Suprapubic skin (tissue), 4 donors: ENCODE measurements at regions not wholly inside any gene's neighbourhood (a gene's known extent, or its start where the extent isn't known, plus 50 kb on each side); places are given as distances from the start of the nearest gene placed in this dataset.

ENCODE experiments used
- DNase-seq, 2 donors: peaks; one replicate each; pipeline ENCODE4 v3.0.0-alpha.2; 2019; ENCODE audit warnings: low spot score in 2 of 2
- H3K27ac ChIP-seq: fragments of 200-600 bp; sonication (generic); one replicate; pipeline ENCODE4 v1.5.1; 2019
- H3K27me3 ChIP-seq: fragments of 200-600 bp; sonication (generic); one replicate; pipeline ENCODE4 v1.5.1; 2019
- H3K36me3 ChIP-seq: fragments of 200-600 bp; sonication (generic); one replicate; pipeline ENCODE4 v1.5.1; 2019
- H3K4me1 ChIP-seq: fragments of 200-600 bp; sonication (generic); one replicate; pipeline ENCODE4 v1.5.1; 2019
- H3K4me3 ChIP-seq: fragments of 200-600 bp; sonication (generic); one replicate; pipeline ENCODE4 v1.5.1; 2019; ENCODE audit warnings: mild to moderate bottlenecking
- H3K9me3 ChIP-seq: fragments of 200-600 bp; sonication (generic); one replicate; pipeline ENCODE4 v1.5.1; 2019
- EP300 ChIP-seq: sonication (generic); formaldehyde crosslinking; IDR thresholded peaks from one replicate; pipeline ENCODE4 v1.6.1; 2017; ENCODE audit warnings: antibody characterized with exemption
- POLR2A ChIP-seq, 2 donors: fragments of 450-650 bp; IDR thresholded peaks; one replicate each; pipeline ENCODE4 v1.6.1; 2017; ENCODE audit warnings: antibody characterized with exemption in 2 of 2, mild to moderate bottlenecking in 2 of 2, moderate library complexity in 2 of 2
- POLR2AphosphoS5 ChIP-seq, 3 donors: sonication (generic); formaldehyde crosslinking; IDR thresholded peaks; one replicate each; pipeline ENCODE4 v1.6.1; 2017; ENCODE audit warnings: antibody characterized with exemption in 3 of 3
- WGBS: methylation state at CpG from one replicate; pipeline ENCODE4 v1.1.5; 2018; 5-methylcytosine and 5-hydroxymethylcytosine counted together
- TF ChIP-seq, protein P1 (sequence below), 2 donors: fragments of 200-600 bp in 1 of 2; fragments of 450-650 bp in 1 of 2; sonication (generic) in 1 of 2; IDR thresholded peaks; one replicate each; pipeline ENCODE4 v1.5.1; 2016 to 2019; ENCODE audit warnings: antibody characterized with exemption in 2 of 2, mild to moderate bottlenecking in 1 of 2, moderate library complexity in 1 of 2

DNA sequence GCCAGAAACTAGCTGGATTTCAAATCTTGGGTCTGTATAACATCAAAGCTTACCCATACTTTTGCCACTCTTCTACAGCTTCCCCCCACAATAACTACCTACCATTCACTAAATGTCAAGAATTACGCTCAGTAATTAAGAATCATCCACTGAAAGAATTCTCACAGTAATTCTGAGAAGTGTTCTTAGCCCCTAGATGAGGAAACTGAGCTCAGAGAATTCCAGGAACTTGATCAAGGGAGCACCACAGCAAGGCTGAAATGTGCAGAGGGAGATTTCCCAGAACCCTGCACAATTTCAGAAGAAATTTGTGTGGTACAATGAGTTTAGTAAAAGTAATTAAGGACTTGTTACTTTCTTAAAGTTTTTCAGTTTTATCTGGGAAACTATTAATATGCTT is 194.5 kb upstream of the STK17B start:
- Histone ChIP-seq H3K9me3 (no peaks in the 10 kb centered on the region), H3K36me3 (no peaks in the 10 kb centered on the region), H3K27ac (no peak overlapping the region), H3K4me3 (no peak overlapping the region), H3K27me3 (no peaks in the 10 kb centered on the region), H3K4me1 (peaks cover 4% of the 10 kb centered on the region)
- 96% methylated on average over 1 of the region's 1 CpG for WGBS
- TF ChIP-seq, protein P1, sequence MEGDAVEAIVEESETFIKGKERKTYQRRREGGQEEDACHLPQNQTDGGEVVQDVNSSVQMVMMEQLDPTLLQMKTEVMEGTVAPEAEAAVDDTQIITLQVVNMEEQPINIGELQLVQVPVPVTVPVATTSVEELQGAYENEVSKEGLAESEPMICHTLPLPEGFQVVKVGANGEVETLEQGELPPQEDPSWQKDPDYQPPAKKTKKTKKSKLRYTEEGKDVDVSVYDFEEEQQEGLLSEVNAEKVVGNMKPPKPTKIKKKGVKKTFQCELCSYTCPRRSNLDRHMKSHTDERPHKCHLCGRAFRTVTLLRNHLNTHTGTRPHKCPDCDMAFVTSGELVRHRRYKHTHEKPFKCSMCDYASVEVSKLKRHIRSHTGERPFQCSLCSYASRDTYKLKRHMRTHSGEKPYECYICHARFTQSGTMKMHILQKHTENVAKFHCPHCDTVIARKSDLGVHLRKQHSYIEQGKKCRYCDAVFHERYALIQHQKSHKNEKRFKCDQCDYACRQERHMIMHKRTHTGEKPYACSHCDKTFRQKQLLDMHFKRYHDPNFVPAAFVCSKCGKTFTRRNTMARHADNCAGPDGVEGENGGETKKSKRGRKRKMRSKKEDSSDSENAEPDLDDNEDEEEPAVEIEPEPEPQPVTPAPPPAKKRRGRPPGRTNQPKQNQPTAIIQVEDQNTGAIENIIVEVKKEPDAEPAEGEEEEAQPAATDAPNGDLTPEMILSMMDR (IDR thresholded peaks at IDR 0.05): no peak
- TF ChIP-seq POLR2A (IDR thresholded peaks at IDR 0.05) (no peak), EP300 (no peak), POLR2AphosphoS5 (IDR thresholded peaks at IDR 0.05) (no peak)
- no peak for DNase-seq

DNA sequence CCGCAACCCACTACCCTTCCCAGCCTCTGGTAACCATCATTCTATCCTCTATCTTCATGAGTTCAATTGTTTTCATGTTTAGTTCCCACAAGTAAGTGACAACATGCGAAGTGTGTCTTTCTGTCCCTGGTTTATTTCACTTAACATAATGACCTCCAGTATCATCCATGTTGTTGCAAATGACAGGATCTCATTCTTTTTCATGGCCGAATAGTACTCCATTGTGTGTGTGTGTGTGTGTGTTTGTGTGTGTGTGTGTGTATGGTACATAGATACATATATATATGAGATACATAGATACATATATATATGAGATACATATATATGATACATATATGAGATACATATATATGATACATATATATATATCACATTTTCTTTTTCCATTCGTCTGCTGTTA is 196.3 kb upstream of the STK17B start:
- Histone ChIP-seq H3K4me3 (no peak overlapping the region), H3K36me3 (no peaks in the 10 kb centered on the region), H3K27ac (no peak overlapping the region), H3K27me3 (no peaks in the 10 kb centered on the region), H3K9me3 (no peaks in the 10 kb centered on the region), H3K4me1 (no peaks in the 10 kb centered on the region)
- 97% methylated on average over 4 of the region's 4 CpGs for whole genome bisulfite sequencing
- TF ChIP-seq, protein P1 (IDR thresholded peaks at IDR 0.05): no peak
- no peak for TF ChIP-seq EP300
- no peak for TF ChIP-seq POLR2AphosphoS5 (IDR thresholded peaks at IDR 0.05)
- no peak for TF ChIP-seq POLR2A (IDR thresholded peaks at IDR 0.05)
- no peak for DNase-seq

DNA sequence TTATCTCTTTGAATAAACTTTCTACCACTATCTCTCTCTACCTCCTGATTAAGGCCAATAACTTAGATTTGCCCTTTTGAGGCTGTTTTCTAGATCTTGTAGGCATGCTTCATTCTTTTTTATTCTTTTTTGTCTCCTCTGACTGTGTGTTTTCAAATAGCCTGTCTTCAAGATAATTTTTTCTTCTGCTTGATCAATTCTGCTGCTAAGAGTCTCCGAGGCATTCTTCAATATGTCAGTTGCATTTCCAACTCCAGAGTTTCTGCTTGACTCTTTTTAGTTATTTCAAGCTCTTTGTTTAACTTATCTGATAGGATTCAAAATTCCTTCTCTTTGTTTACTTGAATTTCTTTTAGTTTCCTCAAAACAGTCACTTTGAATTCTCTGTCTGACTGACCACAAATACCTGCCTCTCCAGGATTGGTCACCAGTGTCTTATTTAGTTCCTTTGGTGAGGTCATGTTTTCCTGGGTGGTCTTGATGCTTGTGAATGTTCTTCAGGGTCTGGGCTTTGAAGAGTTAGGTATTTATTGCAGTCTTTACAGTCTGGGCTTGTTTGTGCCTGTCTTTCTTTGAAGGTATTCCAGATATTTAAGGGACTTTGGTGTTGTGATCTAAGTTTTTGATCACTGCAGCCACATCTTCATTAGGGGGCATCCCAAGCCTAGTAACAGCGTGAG is 197.3 kb upstream of the STK17B start:
- no peak for DNase-seq
- Histone ChIP-seq H3K36me3 (no peaks in the 10 kb centered on the region), H3K4me3 (no peak overlapping the region), H3K4me1 (no peaks in the 10 kb centered on the region), H3K9me3 (no peaks in the 10 kb centered on the region), H3K27me3 (no peaks in the 10 kb centered on the region), H3K27ac (no peak overlapping the region)
- WGBS: 87% methylated on average over 2 of the region's 2 CpGs
- TF ChIP-seq EP300 (no peak), POLR2AphosphoS5 (IDR thresholded peaks at IDR 0.05) (no peak), POLR2A (IDR thresholded peaks at IDR 0.05) (no peak)
- TF ChIP-seq, protein P1 (IDR thresholded peaks at IDR 0.05): no peak

DNA sequence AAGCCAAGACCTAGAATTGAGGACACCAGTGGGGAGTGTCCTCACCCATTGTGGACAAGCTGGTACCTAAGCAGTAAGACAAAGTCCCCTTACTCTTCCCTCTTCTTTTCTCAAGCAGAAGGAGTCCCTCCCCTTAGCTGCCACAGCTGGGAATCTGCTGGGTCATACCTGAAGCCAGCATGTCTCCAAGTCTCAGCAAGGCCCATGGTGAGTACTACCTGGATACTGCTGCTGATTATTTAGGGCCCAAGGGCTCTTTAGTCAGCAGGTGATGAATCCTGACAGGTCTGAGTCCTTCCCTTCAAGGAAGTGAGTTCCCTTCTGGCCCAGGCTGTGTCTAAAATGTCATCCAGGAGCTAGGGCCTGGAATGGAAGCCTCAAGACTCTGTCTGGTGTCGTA is 198.6 kb upstream of the STK17B start:
- 100% methylated on average over 1 of the region's 1 CpG for WGBS
- no peak overlapping the region for H3K27ac ChIP-seq
- H3K4me3 ChIP-seq: no peak overlapping the region
- no peaks in the 10 kb centered on the region for H3K36me3 ChIP-seq
- TF ChIP-seq, protein P1 (IDR thresholded peaks at IDR 0.05): no peak
- TF ChIP-seq EP300: no peak
- no peak for TF ChIP-seq POLR2AphosphoS5 (IDR thresholded peaks at IDR 0.05)
- TF ChIP-seq POLR2A (IDR thresholded peaks at IDR 0.05): no peak
- H3K4me1 ChIP-seq: no peaks in the 10 kb centered on the region
- DNase-seq: no peak
- no peaks in the 10 kb centered on the region for H3K9me3 ChIP-seq
- H3K27me3 ChIP-seq: no peaks in the 10 kb centered on the region

DNA sequence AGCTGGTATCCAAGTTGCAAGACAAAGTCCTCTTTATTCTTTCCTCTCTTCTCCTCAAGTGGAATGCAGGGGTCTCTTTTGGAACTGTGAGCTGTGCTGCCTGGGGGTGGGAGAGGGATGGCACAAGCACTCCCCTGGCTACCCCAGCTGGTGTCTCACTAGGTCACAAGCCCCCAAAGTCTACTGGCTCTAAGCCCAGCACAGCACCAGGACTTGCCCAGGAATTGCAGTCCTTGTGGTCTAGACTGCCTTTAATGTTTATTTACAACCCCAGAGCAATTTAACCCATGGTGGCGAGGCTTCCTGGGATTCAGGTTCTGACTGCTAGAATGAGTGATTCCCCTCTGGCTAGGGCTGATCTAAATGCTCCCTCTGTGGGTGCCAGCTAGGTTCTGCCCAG is 199.0 kb upstream of the STK17B start:
- no peak for DNase-seq
- H3K4me1 ChIP-seq: no peaks in the 10 kb centered on the region

More for the DNA sequence above, 199.0 kb upstream of the STK17B start:
- 57% methylated on average over 1 of the region's 1 CpG for WGBS
- no peaks in the 10 kb centered on the region for H3K36me3 ChIP-seq
- H3K4me3 ChIP-seq: no peak overlapping the region
- no peaks in the 10 kb centered on the region for H3K27me3 ChIP-seq
- no peak for TF ChIP-seq POLR2AphosphoS5 (IDR thresholded peaks at IDR 0.05)
- no peaks in the 10 kb centered on the region for H3K9me3 ChIP-seq
- H3K27ac ChIP-seq: no peak overlapping the region
